PC-9 (cell line): ENCODE measurements at regions not wholly inside any gene's neighbourhood (a gene's known extent, or its start where the extent isn't known, plus 50 kb on each side); places are given as distances from the start of the nearest gene placed in this dataset.

ENCODE experiments used
- CTCF ChIP-seq: fragments of 200-600 bp; sonication (generic); conservative IDR thresholded peaks from 2 replicates; pipeline ENCODE4 v1.6.1; 2017; ENCODE audit warnings: mixed run types, antibody characterized with exemption, mild to moderate bottlenecking, moderate library complexity
- EZH2 ChIP-seq: fragments of 200-600 bp; sonication (generic); IDR thresholded peaks from 2 replicates; pipeline ENCODE4 v1.8.0; 2017; ENCODE audit warnings: antibody characterized with exemption, low read depth

DNA sequence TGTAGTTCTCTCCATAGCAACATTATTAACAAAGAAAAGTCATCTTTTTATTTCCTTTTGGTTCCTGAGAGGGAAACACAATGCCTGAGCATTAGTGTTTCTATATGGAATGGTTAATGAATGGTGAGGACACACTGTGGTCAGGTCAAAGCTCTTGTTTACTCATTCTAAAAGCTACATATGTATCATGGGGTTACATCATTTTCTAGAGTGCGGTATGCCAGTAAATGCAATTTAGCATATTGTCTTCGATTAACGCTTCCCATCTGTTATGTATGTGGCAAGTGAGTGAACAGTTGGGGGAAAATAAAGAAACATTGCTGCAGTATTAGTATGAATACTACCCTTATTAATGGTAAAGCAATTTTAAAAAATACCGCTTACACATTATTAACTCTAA lies 1152.2 kb upstream of the SPRY2 start:
- no peak for TF ChIP-seq CTCF
- TF ChIP-seq EZH2, result no peak
